ENCODE measurements at regions not wholly inside any gene's neighbourhood (a gene's known extent, or its start where the extent isn't known, plus 50 kb on each side); places are given as distances from the start of the nearest gene placed in this dataset.
A peak's percentile ranks its signal among the peaks of the same experiment; 100 is the strongest.

GRCh38 chr10:33712825-33713224, 378.4 kb upstream of the NRP1 start:
- TF ChIP-seq, protein P1, sequence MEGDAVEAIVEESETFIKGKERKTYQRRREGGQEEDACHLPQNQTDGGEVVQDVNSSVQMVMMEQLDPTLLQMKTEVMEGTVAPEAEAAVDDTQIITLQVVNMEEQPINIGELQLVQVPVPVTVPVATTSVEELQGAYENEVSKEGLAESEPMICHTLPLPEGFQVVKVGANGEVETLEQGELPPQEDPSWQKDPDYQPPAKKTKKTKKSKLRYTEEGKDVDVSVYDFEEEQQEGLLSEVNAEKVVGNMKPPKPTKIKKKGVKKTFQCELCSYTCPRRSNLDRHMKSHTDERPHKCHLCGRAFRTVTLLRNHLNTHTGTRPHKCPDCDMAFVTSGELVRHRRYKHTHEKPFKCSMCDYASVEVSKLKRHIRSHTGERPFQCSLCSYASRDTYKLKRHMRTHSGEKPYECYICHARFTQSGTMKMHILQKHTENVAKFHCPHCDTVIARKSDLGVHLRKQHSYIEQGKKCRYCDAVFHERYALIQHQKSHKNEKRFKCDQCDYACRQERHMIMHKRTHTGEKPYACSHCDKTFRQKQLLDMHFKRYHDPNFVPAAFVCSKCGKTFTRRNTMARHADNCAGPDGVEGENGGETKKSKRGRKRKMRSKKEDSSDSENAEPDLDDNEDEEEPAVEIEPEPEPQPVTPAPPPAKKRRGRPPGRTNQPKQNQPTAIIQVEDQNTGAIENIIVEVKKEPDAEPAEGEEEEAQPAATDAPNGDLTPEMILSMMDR (IDR thresholded peaks at IDR 0.05), result no peak

DNA sequence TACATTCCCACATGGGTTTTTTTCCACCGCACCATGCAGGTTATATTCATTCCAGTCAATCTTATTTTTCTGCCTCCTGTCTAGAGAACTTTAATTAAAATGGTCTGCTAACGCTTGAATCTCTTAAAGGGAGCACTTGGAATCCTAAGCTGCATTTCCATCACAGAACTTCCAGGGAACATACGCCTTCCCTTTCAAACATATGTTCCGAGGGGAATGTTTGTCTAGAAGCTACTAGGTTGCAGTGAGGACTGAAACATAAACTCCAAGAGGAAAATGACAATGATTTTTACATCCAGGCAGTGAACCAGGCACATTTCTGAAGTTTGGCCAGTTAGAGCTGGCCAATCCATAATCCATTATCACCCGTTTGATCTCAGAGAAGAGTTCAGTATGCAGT, 375.5 kb upstream of the NRP1 start:
- H3K4me1 Mint-ChIP-seq (ENCODE audit: unreplicated experiment), result peaks cover 47% of the 10 kb centered on the region
- H3K27ac Mint-ChIP-seq (ENCODE audit: unreplicated experiment), result no peak overlapping the region
- peaks cover 2% of the 10 kb centered on the region for H3K36me3 Mint-ChIP-seq (ENCODE audit: unreplicated experiment)
- no peaks in the 10 kb centered on the region for H3K9me3 Mint-ChIP-seq (ENCODE audit: unreplicated experiment)
- TF ChIP-seq, protein P1 (IDR thresholded peaks at IDR 0.05), result no peak
- H3K27me3 Mint-ChIP-seq (ENCODE audit: unreplicated experiment), result no peaks in the 10 kb centered on the region
- H3K4me3 Mint-ChIP-seq (ENCODE audit: unreplicated experiment), result no peak overlapping the region
- no peak for DNase-seq (ENCODE audit: extremely low spot score, unreplicated experiment)

More at GRCh38 chr10:33712825-33713224, 378.4 kb upstream of the NRP1 start:
- H3K9me3 Mint-ChIP-seq (ENCODE audit: unreplicated experiment), result no peaks in the 10 kb centered on the region
- no peak overlapping the region for H3K4me3 Mint-ChIP-seq (ENCODE audit: unreplicated experiment)
- peaks cover 22% of the 10 kb centered on the region for H3K4me1 Mint-ChIP-seq (ENCODE audit: unreplicated experiment)
- peaks cover 3% of the 10 kb centered on the region for H3K27me3 Mint-ChIP-seq (ENCODE audit: unreplicated experiment)
- H3K27ac Mint-ChIP-seq (ENCODE audit: unreplicated experiment), result no peak overlapping the region
- no peak for DNase-seq (ENCODE audit: extremely low spot score, unreplicated experiment)
- peaks cover 2% of the 10 kb centered on the region for H3K36me3 Mint-ChIP-seq (ENCODE audit: unreplicated experiment)

- no peaks in the 10 kb centered on the region for H3K27me3 Mint-ChIP-seq (ENCODE audit: unreplicated experiment)
- peaks cover 47% of the 10 kb centered on the region for H3K4me1 Mint-ChIP-seq (ENCODE audit: unreplicated experiment)
Measured at GRCh38 chr10:33709008-33709753, 374.7 kb upstream of the NRP1 start.

DNA sequence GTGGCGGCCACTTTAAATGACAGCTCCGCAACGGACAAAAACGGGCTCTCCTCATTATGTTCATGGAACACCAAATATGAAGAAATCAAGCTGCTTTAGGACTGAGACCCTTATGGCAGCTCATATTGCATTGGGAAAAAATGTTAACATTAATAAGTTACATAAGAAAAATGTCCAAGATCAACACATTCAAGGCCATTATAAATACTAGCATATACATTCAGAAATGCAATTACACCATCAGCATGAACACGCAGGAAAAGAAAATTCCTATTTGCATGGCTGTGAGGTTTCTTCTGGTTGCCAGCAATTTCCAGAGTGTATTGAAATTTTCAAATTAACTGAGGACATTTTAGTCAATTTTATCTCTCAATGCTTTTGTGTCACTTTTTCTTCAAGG, 374.1 kb upstream of the NRP1 start:
- H3K27me3 Mint-ChIP-seq (ENCODE audit: unreplicated experiment), result no peaks in the 10 kb centered on the region
- TF ChIP-seq, protein P1 (IDR thresholded peaks at IDR 0.05), result no peak
- peaks cover 47% of the 10 kb centered on the region for H3K4me1 Mint-ChIP-seq (ENCODE audit: unreplicated experiment)
- no peaks in the 10 kb centered on the region for H3K9me3 Mint-ChIP-seq (ENCODE audit: unreplicated experiment)
- DNase-seq (ENCODE audit: extremely low spot score, unreplicated experiment), result no peak
- peak overlapping the region; percentile 84 for H3K27ac Mint-ChIP-seq (ENCODE audit: unreplicated experiment)
- peaks cover 2% of the 10 kb centered on the region for H3K36me3 Mint-ChIP-seq (ENCODE audit: unreplicated experiment)
- H3K4me3 Mint-ChIP-seq (ENCODE audit: unreplicated experiment), result peak overlapping the region; percentile 26

More at GRCh38 chr10:33709008-33709753, 374.7 kb upstream of the NRP1 start:
- peaks cover 2% of the 10 kb centered on the region for H3K36me3 Mint-ChIP-seq (ENCODE audit: unreplicated experiment)
- H3K9me3 Mint-ChIP-seq (ENCODE audit: unreplicated experiment), result no peaks in the 10 kb centered on the region
- TF ChIP-seq, protein P1 (IDR thresholded peaks at IDR 0.05), result no peak
- peak overlapping the region; percentile 84 for H3K27ac Mint-ChIP-seq (ENCODE audit: unreplicated experiment)
- H3K4me3 Mint-ChIP-seq (ENCODE audit: unreplicated experiment), result no peak overlapping the region
- no peak for DNase-seq (ENCODE audit: extremely low spot score, unreplicated experiment)

DNA sequence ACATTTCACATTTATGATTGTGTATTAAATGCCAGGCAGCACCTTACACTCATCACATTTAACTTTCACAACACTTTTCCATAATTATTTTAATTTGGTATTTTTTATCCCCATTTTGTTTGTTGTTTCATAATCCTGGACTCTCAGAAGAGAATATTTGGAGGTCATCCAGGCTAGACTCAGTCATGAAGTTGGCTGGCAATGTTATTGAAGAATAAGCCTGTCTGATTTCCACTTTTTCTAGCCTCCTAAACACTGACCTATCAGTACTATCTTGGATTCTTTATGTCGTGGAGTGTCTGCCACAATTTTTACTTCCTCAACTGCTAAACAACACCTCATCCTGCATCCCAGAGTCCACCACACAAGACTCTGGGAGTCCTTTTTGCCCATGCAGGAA, 372.3 kb upstream of the NRP1 start:
- Mint-ChIP-seq H3K27ac (ENCODE audit: unreplicated experiment) (no peak overlapping the region), H3K36me3 (ENCODE audit: unreplicated experiment) (peaks cover 2% of the 10 kb centered on the region), H3K4me3 (ENCODE audit: unreplicated experiment) (no peak overlapping the region), H3K9me3 (ENCODE audit: unreplicated experiment) (no peaks in the 10 kb centered on the region), H3K4me1 (ENCODE audit: unreplicated experiment) (peaks cover 47% of the 10 kb centered on the region), H3K27me3 (ENCODE audit: unreplicated experiment) (no peaks in the 10 kb centered on the region)
- DNase-seq (ENCODE audit: extremely low spot score, unreplicated experiment), result no peak
- TF ChIP-seq, protein P1 (IDR thresholded peaks at IDR 0.05), result no peak

Measured in osteocyte (in vitro differentiated cells).